ENCODE measurements at regions not wholly inside any gene's neighbourhood (a gene's known extent, or its start where the extent isn't known, plus 50 kb on each side); places are given as distances from the start of the nearest gene placed in this dataset.
"Not testable (repeated sequence)": the region's sequence is repeated elsewhere in the genome, so short reads cannot be mapped to it uniquely, and the experiment has no call there.

DNA sequence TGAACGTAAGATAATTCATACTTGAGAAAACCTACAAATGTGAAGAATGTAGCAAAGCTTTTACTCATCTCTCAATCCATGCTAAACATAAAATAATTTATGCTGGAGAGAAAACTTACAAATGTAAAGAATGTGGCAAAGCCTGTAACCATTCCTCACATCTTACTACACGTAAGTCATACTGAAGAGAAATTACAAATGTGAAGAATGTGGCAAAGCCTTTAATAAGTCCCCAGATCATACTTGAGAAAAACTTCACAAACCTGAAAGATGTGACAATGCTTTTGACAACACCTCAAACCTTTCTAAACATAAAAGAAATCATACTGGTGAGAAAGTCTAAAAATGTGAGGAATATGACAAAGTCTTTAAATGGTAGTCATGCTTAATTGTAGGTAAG lies 89.4 kb downstream of the ZNF675 start:
- no peak for DNase-seq

DNA sequence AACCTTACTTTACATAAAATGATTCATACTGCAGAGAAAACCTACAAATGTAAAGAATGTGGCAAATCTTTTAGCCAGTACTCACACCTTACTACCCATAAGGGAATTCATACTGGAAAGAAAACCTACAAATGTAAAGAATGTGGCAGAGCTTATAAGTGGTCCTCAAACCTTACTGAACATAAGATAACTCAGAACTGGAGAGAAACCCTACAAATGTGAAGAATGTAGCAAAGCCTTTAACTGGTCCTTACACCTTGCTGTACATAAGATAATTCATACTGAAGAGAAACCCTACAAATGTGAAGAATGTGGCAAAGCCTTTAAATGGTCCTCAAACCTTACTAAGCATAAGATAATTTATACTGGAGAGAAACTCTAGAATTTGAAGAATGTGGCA lies 90.1 kb downstream of the ZNF675 start:
- DNase-seq = no peak

DNA sequence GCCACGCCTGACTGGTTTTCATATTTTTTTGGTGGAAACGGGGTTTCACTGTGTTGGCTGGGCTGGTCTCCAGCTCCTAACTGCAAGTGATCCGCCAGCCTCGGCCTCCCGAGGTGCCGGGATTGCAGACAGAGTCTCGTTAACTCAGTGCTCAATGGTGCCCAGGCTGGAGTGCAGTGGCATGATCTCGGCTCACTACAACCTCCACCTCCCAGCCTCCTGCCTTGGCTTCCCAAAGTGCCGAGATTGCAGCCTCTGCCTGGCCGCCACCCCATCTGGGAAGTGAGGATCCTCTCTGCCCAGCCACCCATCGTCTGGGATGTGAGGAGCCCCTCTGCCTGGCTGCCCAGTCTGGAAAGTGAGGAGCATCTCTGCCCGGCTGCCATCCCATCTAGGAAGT lies 92.7 kb downstream of the ZNF675 start:
- not testable (repeated sequence) for DNase-seq

DNA sequence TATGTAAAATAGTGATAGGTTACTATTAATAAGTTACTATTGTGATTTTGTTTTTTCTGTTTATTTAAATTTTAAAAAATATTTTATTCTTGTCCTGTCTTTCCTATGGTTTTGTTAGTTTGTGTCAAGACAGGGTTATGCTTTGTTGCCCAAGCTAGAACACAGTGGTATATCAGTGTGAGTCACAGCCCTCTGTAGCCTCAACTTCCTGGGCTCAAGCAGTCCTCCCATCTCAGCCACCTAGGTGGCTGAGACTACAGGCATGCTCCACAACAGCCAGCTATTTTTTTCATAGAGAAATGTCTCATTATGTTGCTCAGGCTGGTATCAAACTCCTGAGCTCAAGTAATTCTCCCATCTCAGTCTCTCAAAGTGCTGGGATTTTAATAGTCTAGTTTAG lies 99.5 kb downstream of the ZNF675 start:
- DNase-seq = no peak

DNA sequence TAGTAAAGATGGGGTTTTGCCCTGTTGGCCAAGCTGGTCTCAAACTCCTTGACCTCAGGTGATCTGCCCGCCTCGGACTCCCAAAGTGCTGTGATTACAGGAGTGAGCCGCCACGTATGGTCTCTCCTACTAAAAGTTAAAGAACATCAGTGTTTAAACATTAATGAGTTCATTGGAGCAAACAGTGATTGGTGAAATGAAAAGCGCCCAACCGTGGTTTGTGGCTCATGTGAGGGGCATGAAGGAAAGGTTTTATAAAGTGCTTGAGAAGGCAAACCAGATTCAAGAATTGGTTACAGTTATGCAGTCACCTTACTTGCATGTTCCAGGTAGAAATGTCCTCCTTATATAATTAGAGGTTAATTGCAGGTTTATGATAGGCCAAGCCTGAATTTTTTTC lies 109.5 kb downstream of the ZNF675 start:
- DNase-seq = no peak

DNA sequence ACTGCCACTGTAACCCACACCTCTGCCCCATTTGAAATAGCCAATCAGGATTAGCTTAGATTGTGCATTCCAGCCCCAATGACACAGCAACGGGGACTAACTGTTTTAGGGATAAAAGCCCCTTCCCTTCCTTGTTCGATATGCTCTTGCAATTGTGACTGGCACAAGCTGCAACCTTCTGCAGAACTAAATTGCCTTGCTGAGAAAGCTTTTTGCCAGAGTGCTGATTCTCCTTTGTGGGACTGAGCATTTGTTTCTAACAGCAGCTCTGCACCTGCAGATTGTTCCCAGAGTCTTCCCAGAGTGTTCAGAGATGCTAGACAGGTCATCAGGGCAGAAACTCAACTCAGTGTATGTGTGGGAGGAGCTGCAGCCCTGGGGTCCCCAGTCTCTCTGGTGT lies 115.8 kb downstream of the ZNF675 start:
- no peak for DNase-seq

DNA sequence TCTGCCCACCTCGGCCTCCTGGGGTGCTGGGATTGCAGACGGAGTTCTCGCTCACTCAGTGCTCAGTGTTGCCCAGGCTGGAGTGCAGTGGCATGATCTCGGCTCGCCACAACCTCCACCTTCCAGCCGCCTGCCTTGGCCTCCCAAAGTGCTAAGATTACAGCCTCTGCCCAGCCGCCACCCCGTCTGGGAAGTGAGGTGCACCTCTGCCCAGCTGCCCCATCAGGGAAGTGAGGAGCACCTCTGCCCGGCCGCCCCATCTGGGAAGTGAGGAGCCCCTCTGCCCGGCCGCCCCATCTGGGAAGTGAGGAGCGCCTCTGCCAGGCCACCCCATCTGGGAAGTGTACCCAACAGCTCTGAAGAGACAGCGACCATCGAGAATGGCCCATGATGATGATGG lies 118.9 kb downstream of the ZNF675 start:
- DNase-seq = not testable (repeated sequence)

DNA sequence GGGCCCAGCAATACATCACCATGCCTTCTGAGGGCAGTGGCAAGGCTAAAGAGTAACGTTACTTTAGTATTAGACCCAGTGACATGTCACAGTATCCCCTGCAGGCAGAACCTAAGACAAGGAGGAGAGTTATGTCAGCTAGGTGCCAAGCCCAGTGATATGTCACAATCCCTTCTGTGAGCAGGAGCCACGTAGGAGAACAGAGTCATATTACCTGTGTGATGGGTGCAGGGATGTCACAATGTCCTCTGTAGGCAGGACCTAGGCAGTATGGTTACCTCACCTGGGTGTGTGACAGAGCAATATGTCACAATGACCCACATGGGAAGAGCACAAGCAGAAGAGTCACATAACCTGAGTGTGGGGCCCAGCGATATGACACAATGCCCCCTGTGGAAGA lies 121.8 kb downstream of the ZNF675 start:
- DNase-seq = no peak

DNA sequence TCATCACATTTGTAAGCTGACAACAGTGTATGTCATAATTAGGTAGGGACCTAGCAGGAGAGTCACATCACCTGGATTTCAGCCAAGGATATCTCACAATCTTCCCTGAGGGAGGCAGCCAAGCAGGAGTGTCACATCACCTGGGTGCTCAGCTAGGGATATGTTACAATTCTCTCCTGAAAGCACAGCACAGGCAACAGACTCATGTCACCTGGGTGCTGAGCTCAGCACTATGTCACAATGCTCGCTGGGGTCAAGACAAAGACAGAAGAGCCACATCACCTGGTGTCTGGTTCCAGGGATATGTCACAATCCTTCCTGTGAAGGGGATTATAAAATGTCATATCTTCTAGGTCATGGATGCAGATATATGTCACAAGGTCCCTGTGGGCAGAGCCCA lies 123.7 kb downstream of the ZNF675 start:
- DNase-seq = no peak

DNA sequence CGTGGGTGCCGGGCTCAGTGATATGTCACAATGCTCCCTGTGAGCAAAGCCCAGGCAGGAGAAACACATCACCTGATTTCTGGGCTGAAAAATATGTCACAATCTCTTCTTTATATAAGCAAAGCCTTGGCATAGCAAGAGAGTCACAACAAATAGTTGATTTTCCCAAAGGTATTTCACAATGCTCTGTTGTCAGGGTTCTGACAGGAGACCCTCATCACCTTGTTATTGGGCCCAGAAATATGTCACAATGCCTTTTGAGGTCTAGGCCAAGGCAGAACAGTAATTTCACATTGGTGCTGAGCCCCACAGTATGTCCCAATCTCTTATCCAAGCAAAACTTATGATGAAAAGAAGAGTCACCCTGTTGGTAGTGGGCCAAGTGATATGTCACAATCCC lies 125.7 kb downstream of the ZNF675 start:
- no peak for DNase-seq

DNA sequence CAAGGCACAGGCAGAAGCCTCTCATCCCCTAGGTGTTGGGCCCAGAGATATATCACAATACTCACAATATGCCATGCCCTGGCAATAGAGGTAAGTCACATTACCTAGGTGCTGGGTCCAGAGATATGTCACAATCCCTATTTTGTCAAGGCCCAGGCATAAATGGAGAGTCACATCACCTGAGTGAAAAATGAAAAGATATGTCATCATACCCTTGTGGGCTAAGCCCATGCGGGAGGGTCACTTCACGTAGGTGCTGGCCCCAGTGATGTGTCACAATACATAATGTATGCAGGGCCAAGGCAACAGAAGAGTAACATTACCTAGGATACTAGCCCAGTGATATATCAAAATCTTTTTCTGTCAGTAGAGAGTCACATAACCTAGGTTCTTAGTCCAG lies 127.0 kb downstream of the ZNF675 start:
- DNase-seq = no peak

DNA sequence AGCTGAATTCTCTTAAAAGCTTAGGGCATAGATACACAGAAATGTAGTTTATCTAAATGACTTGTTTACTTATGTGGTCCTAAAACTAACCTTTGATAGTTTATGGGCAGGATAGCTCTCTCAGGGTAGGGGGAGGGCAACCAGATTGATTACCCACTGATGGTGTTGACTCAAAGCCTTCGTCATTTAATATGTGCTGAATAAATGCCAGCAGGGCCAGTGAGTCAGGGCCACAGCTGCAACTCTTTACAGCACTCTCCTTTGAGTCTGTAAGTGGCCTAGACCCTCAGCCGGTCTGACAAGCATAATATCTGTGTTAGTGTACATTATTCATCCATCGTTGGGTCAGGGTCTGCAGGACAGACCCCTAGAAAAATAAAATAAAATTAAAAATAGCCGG lies 128.5 kb downstream of the ZNF675 start:
- no peak for DNase-seq

DNA sequence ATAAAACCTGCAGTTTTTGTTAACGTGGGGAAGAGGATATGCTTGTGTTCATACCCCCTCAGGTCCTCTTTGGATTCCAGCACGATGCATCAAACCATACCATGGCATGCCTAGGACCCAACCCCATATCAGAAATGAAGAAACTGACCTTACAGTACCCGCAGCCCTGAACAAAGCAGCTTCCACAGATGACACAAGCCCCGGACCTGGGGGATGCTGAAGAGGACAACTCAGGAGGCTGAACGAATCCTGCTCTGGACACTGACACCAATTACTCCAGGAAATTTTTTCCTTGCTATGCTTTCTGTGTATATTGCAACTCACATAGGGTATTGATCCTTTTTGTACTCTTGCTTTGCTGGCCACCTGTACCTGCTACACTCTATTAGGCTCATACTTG lies 129.6 kb downstream of the ZNF675 start:
- no peak for DNase-seq

DNA sequence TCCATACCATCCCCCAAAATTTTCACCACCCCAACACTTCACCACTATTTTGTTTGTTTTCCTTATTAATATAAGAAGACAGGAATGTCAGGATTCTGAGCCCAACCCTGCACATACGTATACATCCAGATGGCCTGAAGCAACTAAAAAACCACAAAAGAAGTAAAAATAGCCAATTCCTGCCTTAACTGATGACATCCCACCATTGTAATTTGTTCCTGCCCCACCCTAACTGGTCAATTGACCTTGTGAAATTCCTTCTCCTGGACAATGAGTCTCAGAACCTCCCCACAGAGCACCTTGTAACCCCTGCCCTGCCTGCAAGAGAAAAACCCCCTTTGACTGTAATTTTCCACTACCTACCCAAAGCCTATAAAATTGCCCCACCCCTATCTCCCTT lies 132.5 kb downstream of the ZNF675 start:
- no peak for DNase-seq

DNA sequence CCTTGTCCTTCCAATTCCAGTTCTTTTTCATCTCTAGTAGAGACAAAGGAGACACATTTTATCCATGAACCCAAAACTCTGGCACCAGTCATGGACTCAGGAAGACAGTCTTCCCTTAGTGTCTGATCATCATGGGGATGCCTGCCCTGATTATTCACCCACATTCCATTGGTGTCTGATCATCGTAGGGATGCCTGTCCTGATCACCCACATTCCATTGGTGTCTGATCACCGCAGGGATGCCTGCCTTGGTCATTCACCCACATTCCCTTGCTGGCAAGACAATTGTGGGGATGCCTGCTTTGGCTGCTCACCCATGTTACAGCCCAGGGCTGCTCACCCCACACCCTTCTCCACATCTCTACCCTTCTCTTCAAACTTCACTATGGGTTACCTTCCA lies 136.9 kb downstream of the ZNF675 start:
- not testable (repeated sequence) for DNase-seq

DNA sequence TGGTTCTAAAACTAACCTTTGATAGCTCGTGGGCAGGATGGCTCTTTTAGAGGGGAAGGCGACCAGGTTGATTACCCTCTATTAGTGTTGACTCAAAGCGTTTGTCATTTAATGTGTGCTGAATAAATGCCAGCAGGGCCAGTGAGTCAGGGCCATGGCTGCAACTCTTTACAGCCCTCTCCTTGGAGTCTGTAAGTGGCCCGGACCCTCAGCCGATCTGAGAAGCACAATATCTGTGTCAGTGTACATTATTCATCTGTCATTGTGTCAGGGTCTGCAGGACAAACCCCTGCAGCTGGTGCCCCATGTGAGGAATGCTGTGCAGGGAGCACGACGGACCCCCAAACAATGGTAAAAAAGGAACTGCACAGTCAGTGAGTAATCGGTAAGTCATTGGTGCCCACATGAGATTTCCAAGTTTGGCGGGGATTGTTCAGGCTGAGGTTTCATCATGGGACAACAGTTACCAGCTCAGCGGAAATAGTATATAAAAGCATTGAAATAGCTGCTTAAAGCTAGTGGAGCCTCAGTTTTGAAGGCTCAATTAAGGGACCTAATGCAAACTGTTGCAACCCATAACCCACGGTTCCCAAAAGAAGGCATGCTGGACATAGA lies 139.1 kb downstream of the ZNF675 start:
- no peak for DNase-seq

DNA sequence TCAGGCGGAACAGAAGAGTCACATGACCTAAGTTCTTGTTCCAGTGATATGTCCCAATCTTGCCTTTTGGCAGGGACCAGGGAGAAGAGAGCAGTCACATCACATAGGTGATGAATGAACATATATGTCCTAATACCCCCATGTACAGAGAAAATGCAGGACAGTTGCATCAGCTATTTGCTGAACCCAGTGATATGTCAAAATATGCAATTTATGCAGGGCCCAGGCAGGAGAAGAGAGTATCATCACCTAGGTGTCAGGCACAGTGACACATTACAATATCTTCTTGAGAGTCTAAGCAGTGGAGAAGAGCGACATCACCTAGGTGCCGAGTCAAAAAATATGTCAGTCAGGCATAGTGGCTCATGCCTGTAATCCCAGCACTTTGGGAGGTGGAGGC lies 139.9 kb downstream of the ZNF675 start:
- no peak for DNase-seq

DNA sequence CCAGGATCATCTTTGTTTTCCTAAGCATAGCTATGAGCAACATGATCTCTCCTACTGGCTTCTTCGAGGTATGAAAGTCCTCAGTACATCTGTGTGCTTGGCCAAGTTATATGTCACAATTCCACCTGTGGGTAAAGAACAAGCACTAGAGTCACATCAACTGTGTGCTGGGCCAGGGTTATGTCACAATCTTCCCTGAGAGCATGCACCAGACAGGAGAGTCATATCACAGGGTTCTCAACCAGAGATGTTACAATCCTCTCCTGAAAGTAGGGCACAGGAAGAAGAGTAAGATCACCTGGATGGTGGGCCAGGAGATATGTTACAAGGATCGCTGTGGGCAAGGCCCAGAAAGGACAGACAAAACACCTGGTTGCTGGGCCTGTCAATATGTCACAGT lies 143.7 kb downstream of the ZNF675 start:
- DNase-seq = no peak

DNA sequence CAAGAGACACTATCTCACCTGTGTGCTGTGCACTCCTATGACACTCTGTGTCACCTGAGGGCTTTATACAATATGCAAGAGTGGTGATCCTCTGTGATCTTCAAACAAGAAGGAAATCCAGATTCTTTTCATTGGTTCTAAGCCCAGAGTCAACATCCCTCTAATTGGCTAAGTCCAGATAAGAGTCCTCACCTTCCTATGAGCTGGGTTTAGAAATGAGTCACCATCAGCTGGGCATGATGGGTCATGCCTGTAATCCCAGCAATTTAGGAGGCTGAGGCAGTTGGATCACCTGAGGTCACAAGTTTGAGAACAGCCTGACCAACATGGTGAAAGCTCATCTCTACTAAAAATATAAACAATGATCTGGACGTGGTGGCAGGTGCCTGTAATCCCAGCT lies 144.4 kb downstream of the ZNF675 start:
- DNase-seq = no peak

DNA sequence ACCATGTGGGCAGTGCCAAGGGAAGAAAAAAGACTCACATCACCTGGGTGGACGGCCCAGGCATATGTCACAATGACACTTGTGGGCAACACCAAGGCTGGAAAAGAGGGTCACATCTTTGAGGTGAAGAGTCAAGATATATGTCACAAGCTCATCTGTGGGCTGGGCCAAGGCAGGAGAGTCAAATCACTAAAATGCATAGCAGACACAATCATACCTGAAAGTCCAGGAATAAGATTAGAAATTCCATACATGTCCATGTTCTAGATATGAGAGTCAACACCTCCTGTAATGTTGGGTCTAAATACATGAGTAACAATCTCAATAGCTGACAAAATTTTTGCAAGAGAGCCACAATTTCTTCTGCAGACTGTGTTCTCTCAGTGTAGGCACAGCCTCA lies 145.0 kb downstream of the ZNF675 start:
- no peak for DNase-seq

DNA sequence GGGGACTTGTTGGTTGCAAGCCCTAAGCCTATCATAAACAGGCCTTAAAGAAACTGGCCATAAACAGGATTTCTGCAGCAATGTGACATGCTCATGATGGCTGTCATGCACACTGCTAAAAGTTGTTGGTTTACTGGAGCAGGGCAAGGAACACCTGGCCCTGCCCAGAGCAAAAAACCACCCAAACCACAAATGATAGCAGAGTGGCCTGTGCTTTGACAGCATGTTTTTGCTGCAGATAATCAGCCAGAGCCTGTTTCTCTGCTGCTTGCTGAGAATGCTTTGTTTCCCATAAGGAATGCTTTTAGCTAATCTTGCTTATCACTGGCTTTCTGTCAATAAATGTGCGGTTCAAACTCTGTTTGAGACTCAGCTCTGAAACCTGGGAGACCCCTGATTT lies 144.9 kb upstream of the ZNF91 start:
- DNase-seq = peak; percentile 83

DNA sequence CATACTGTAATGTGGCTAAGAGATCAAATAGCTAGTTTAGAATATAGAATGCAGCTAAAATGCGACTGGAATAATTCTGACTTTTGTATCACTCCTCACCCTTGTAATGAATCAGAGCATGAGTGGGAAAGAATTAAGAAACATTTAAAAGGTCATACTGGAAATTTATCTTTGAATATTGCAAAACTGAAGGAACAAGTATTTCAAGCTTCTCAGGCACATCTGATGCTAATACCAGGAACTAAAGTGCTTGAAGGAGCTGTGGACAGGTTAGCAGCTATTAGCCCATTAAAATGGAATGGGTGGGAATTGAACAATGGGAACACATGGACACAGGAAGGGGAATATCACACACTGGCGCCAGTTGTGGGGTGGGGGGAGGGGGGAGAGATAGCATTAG lies 144.2 kb upstream of the ZNF91 start:
- DNase-seq = no peak

DNA sequence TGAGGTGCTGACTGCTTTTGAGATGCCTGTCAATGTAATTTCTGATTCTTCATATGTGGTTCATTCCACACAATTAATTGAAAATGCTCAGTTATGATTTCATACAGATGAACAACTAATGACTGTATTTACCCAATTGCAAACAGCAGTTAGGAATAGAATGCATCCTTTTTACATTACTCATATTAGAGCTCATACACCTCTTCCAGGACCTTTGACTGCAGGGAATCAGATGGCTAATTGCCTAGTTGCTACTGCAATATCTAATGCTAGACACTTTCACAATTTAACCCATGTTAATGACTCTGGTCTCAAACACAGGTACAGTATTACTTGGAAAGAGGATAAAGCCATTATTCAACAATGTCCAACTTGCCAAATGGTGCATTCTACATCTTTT lies 141.9 kb upstream of the ZNF91 start:
- DNase-seq = not testable (repeated sequence)

DNA sequence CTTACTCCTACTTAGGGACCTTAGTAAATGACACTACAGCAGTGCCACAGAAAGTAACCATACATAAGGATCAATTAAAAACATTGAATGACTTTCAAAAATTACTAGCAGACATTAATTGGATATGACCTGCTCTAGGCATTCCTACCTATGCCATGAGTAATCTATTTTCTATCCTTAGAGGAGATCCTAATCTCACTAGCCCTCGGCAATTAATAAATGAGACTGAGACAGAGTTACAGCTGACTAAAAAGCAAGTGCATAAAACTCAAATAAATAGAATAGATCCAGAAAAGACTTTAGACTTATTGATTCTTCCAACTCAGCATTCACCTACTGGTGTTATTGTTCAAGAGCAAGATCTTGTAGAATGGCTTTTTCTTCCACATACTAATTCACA lies 141.1 kb upstream of the ZNF91 start:
- DNase-seq = not testable (repeated sequence)

DNA sequence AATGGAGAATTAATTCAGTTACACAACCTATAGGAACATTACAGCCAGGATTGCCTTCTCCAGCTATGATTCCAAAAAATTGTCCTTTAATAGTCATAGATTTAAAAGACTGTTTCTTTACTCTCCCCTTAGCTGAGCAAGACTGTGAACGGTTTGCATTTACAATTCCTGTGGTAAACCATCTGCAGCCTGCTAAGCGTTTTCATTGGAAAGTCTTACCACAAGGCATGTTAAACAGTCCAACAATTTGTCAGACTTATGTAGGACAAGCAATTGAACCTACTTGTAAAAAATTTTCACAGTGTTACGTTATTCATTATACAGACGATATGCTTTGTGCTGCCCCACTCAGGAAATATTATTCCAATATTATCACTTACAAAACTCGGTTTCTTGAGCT lies 140.6 kb upstream of the ZNF91 start:
- DNase-seq = not testable (repeated sequence)

DNA sequence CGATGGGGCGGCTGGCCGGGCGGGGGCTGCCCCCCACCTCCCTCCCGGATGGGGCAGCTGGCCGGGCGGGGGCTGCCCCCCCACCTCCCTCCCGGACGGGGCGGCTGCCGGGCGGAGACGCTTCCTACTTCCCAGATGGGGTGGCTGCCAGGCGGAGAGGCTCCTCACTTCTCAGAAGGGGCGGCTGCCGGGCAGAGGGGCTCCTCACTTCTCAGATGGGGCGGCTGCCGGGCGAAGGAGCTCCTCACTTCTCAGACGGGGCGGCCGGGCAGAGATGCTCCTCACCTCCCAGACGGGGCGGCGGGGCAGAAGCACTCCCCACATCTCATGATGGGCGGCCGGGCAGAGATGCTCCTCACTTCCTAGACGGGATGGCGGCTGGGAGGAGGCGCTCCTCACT lies 138.2 kb upstream of the ZNF91 start:
- not testable (repeated sequence) for DNase-seq

Data from RPMI8226 (cell line).